ENCODE measurements at regions not wholly inside any gene's neighbourhood (a gene's known extent, or its start where the extent isn't known, plus 50 kb on each side); places are given as distances from the start of the nearest gene placed in this dataset.

DNA sequence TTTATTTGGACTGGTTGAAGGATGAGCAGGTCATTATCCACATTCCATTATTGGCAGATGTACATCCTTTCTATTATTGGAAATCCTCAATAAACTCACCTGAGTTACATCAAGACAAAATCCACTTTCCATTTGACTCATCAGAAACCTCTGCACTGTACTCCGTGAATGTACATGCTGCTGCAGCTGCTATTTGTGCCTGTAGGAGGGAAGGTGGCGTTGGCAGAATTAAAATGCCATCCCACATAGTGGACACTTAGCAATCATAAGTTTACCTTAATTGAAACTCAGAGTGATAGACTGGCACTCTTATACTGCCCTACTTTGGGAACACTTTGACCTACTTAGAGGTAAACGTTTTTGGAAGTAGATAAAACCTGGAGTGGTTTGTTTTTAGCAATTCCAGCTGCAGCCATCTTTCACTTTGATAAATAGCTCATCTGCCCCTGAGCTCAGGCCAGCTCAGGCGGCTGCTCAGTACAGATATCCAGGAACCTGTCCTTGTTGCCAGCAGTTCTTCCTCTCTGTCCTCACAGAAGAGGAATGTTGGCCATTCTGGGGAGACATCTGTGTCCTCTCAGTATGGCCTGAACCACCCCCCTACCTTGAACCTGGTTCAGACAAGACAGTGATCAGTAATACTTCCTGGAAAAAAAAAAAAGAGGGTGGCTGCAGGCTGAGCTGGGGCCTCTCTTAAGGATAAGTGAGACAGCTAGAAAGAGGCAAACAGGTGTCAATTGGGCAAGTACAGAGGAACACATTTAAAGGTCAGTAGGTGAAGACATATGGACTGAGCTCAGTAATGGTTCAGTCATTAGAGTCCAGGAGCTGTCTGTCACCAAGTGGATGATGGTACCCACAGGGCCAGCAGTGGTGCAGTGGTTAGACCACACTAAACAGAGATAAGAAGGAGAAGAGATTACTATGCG, 153.4 kb upstream of the UMPS start:
- no peak overlapping the region for H3K27ac ChIP-seq
- WGBS, 5 donors = 42 to 55% (median 44%) methylated on average over 5 of the region's 5 CpGs
- no peak for DNase-seq
- H3K4me3 ChIP-seq = no peak overlapping the region
- no peaks in the 10 kb centered on the region for H3K9me3 ChIP-seq
- no peak for TF ChIP-seq POLR2A (IDR thresholded peaks at IDR 0.05)
- TF ChIP-seq POLR2AphosphoS5 (IDR thresholded peaks at IDR 0.05) = no peak
- TF ChIP-seq, protein P1, sequence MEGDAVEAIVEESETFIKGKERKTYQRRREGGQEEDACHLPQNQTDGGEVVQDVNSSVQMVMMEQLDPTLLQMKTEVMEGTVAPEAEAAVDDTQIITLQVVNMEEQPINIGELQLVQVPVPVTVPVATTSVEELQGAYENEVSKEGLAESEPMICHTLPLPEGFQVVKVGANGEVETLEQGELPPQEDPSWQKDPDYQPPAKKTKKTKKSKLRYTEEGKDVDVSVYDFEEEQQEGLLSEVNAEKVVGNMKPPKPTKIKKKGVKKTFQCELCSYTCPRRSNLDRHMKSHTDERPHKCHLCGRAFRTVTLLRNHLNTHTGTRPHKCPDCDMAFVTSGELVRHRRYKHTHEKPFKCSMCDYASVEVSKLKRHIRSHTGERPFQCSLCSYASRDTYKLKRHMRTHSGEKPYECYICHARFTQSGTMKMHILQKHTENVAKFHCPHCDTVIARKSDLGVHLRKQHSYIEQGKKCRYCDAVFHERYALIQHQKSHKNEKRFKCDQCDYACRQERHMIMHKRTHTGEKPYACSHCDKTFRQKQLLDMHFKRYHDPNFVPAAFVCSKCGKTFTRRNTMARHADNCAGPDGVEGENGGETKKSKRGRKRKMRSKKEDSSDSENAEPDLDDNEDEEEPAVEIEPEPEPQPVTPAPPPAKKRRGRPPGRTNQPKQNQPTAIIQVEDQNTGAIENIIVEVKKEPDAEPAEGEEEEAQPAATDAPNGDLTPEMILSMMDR (IDR thresholded peaks at IDR 0.05) = peak in 2 of 7 experiments; percentile 8 to 20
- TF ChIP-seq EP300 (IDR thresholded peaks at IDR 0.05) = no peak
- intact Hi-C loops (cut with DNase I; ENCODE audit: low total_unique reads) = no loop called here
- H3K36me3 ChIP-seq = no peaks in the 10 kb centered on the region
- H3K4me1 ChIP-seq = peaks cover 0 to 14% (median 5%) of the 10 kb centered on the region in 4 donors
- H3K27me3 ChIP-seq = no peaks in the 10 kb centered on the region

DNA sequence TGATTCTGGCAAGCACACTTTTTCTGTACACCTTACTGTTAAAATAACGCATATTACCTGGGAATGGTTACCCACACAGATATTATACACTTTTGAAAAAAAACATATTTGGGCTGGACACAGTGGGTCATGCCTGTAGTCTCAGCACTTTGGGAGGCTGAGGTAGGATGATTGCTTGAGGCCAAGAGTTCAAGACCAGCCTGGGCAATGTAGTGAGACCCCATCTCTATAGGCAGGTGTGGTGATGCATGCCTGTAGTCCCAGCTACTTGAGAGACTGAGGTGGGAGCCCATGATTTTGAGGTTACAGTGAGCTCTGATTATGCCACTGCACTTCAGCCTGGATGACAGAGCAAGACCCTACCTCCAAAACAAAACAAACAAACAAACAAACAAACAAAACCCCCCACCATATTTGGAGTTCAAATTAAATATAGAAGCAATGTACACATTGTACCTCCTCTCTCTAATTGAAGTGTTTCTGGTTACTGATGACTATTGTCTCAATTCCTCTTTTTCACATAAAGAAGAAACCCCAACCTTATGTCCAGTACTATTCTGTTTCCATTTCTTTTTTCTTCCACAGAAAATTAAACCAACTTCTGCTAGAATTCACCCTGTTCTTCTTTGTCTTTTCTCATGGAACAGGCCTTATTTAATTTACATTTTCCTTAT, 152.6 kb upstream of the UMPS start:
- no peak overlapping the region for H3K4me3 ChIP-seq
- H3K27me3 ChIP-seq = no peaks in the 10 kb centered on the region
- no peaks in the 10 kb centered on the region for H3K36me3 ChIP-seq
- TF ChIP-seq, protein P1 (IDR thresholded peaks at IDR 0.05) = no peak
- no peak for TF ChIP-seq EP300 (IDR thresholded peaks at IDR 0.05)
- no peak for TF ChIP-seq POLR2AphosphoS5 (IDR thresholded peaks at IDR 0.05)
- TF ChIP-seq POLR2A (IDR thresholded peaks at IDR 0.05) = no peak
- no peak for DNase-seq
- no peaks in the 10 kb centered on the region for H3K9me3 ChIP-seq
- no peak overlapping the region for H3K27ac ChIP-seq
- intact Hi-C loops (cut with DNase I; ENCODE audit: low total_unique reads) = no loop called here
- peaks cover 0 to 14% (median 5%) of the 10 kb centered on the region in 4 donors for H3K4me1 ChIP-seq
- 74 to 96% (median 86%) methylated on average over 1 of the region's 1 CpG for WGBS, 5 donors

DNA sequence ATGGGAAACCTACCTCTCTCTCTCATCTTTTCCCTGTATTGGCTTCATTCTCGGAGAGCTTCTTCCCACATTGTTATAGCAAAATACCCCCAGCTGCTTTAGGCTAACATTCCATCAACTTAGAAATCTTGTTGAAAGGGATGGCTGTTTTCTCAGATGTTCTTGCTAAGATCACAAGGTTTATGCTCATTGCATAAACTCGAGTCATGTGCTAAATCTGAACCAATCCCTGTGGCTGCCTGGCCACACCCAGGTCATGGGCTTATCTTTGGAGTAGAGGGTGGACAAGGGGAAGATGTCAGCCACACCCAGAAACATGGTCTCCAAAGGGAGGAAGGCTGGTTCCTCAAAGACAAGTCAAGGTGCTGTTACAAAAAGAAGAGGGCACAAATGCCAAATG, 150.6 kb upstream of the UMPS start:
- WGBS, 5 donors = 80 to 95% (median 83%) methylated on average over 2 of the region's 2 CpGs

DNA sequence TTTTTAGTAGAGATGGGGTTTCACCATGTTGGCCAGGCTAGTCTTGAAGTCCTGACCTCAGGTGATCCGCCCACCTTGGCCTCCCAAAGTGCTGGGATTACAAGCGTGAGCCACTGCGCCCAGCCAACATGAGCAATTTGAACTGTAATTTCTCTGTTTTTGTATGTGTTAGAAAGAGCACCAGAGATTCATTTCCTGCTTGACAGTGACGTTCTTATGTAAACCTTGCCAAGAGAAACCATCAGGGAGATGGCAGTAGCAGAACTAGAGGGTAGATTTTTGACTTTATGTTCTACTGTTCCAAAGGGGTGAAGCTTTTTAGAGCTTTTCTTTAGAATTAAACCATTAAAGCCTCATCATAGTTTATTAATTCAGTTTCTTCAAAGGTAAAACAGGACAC, 148.1 kb upstream of the UMPS start:
- peaks cover 0 to 24% (median 0%) of the 10 kb centered on the region in 3 donors for H3K27me3 ChIP-seq
- intact Hi-C loops (cut with DNase I; ENCODE audit: low total_unique reads) = no loop called here
- H3K27ac ChIP-seq = no peak overlapping the region
- DNase-seq = no peak
- no peaks in the 10 kb centered on the region for H3K36me3 ChIP-seq
- no peak overlapping the region for H3K4me3 ChIP-seq
- H3K4me1 ChIP-seq = peaks cover 8 to 41% (median 29%) of the 10 kb centered on the region in 4 donors
- H3K9me3 ChIP-seq = no peaks in the 10 kb centered on the region
- WGBS, 5 donors = 75 to 87% (median 85%) methylated on average over 4 of the region's 4 CpGs
- TF ChIP-seq, protein P1 (IDR thresholded peaks at IDR 0.05) = no peak
- TF ChIP-seq POLR2A (IDR thresholded peaks at IDR 0.05) = no peak
- no peak for TF ChIP-seq EP300 (IDR thresholded peaks at IDR 0.05)
- no peak for TF ChIP-seq POLR2AphosphoS5 (IDR thresholded peaks at IDR 0.05)

More for the DNA sequence above, 150.6 kb upstream of the UMPS start:
- Histone ChIP-seq H3K27me3 (peaks cover 0 to 8% (median 0%) of the 10 kb centered on the region in 3 donors), H3K27ac (no peak overlapping the region), H3K4me3 (no peak overlapping the region), H3K9me3 (no peaks in the 10 kb centered on the region), H3K36me3 (no peaks in the 10 kb centered on the region), H3K4me1 (peaks cover 0 to 27% (median 15%) of the 10 kb centered on the region in 4 donors)
- no peak for DNase-seq
- TF ChIP-seq POLR2A (IDR thresholded peaks at IDR 0.05) (no peak), POLR2AphosphoS5 (IDR thresholded peaks at IDR 0.05) (no peak), EP300 (IDR thresholded peaks at IDR 0.05) (no peak)
- TF ChIP-seq, protein P1 (IDR thresholded peaks at IDR 0.05) = no peak
- intact Hi-C loops (cut with DNase I; ENCODE audit: low total_unique reads) = no loop called here

All from stomach (tissue), 8 donors.